ENCODE measurements at regions not wholly inside any gene's neighbourhood (a gene's known extent, or its start where the extent isn't known, plus 50 kb on each side); places are given as distances from the start of the nearest gene placed in this dataset.

GRCh38 chr6:71621918-71622519, 264.3 kb upstream of the RIMS1 start:
- no peaks in the 10 kb centered on the region for H3K36me3 ChIP-seq (ENCODE audit: insufficient read depth, low read length)
- H3K4me3 ChIP-seq (ENCODE audit: low read depth in 1 of 2, low read length in 2 of 2), result no peak overlapping the region
- no peaks in the 10 kb centered on the region for H3K9me3 ChIP-seq (ENCODE audit: low read length)
- no peak overlapping the region for H3K9ac ChIP-seq (ENCODE audit: low read length)
- H3K27ac ChIP-seq (ENCODE audit: low read depth, low read length), result no peak overlapping the region
- no peaks in the 10 kb centered on the region for H3K4me1 ChIP-seq (ENCODE audit: insufficient read depth, low read length)
- H3K27me3 ChIP-seq (ENCODE audit: control insufficient read depth in 1 of 2, insufficient read depth in 2 of 2, low read length in 2 of 2), result no peaks in the 10 kb centered on the region

GRCh38 chr6:71642120-71642519, 244.2 kb upstream of the RIMS1 start:
- Histone ChIP-seq H3K4me1 (ENCODE audit: insufficient read depth, low read length) (no peaks in the 10 kb centered on the region), H3K36me3 (ENCODE audit: insufficient read depth, low read length) (no peaks in the 10 kb centered on the region), H3K27ac (ENCODE audit: low read depth, low read length) (no peak overlapping the region), H3K4me3 (ENCODE audit: low read depth in 1 of 2, low read length in 2 of 2) (no peak overlapping the region), H3K9me3 (ENCODE audit: low read length) (no peaks in the 10 kb centered on the region), H3K27me3 (ENCODE audit: control insufficient read depth in 1 of 2, insufficient read depth in 2 of 2, low read length in 2 of 2) (no peaks in the 10 kb centered on the region), H3K9ac (ENCODE audit: low read length) (no peak overlapping the region)

GRCh38 chr6:71642793-71643192, 243.6 kb upstream of the RIMS1 start:
- Histone ChIP-seq H3K27me3 (ENCODE audit: control insufficient read depth in 1 of 2, insufficient read depth in 2 of 2, low read length in 2 of 2) (no peaks in the 10 kb centered on the region), H3K4me1 (ENCODE audit: insufficient read depth, low read length) (no peaks in the 10 kb centered on the region), H3K9me3 (ENCODE audit: low read length) (no peaks in the 10 kb centered on the region), H3K27ac (ENCODE audit: low read depth, low read length) (no peak overlapping the region), H3K4me3 (ENCODE audit: low read depth in 1 of 2, low read length in 2 of 2) (no peak overlapping the region), H3K9ac (ENCODE audit: low read length) (no peak overlapping the region), H3K36me3 (ENCODE audit: insufficient read depth, low read length) (no peaks in the 10 kb centered on the region)

- no peaks in the 10 kb centered on the region for H3K27me3 ChIP-seq (ENCODE audit: control insufficient read depth in 1 of 2, insufficient read depth in 2 of 2, low read length in 2 of 2)
- no peaks in the 10 kb centered on the region for H3K36me3 ChIP-seq (ENCODE audit: insufficient read depth, low read length)
- no peaks in the 10 kb centered on the region for H3K4me1 ChIP-seq (ENCODE audit: insufficient read depth, low read length)
- H3K27ac ChIP-seq (ENCODE audit: low read depth, low read length), result no peak overlapping the region
- H3K9ac ChIP-seq (ENCODE audit: low read length), result no peak overlapping the region
- no peaks in the 10 kb centered on the region for H3K9me3 ChIP-seq (ENCODE audit: low read length)
- no peak overlapping the region for H3K4me3 ChIP-seq (ENCODE audit: low read depth in 1 of 2, low read length in 2 of 2)
These were observed 241.1 kb upstream of the RIMS1 start for GRCh38 chr6:71645299-71645698.

- H3K9ac ChIP-seq (ENCODE audit: low read length), result no peak overlapping the region
- no peaks in the 10 kb centered on the region for H3K27me3 ChIP-seq (ENCODE audit: control insufficient read depth in 1 of 2, insufficient read depth in 2 of 2, low read length in 2 of 2)
- no peak overlapping the region for H3K27ac ChIP-seq (ENCODE audit: low read depth, low read length)
- H3K4me1 ChIP-seq (ENCODE audit: insufficient read depth, low read length), result no peaks in the 10 kb centered on the region
- no peaks in the 10 kb centered on the region for H3K9me3 ChIP-seq (ENCODE audit: low read length)
- no peaks in the 10 kb centered on the region for H3K36me3 ChIP-seq (ENCODE audit: insufficient read depth, low read length)
- no peak overlapping the region for H3K4me3 ChIP-seq (ENCODE audit: low read depth in 1 of 2, low read length in 2 of 2)
These were observed 236.4 kb upstream of the RIMS1 start for GRCh38 chr6:71649915-71650314.

- no peak overlapping the region for H3K27ac ChIP-seq (ENCODE audit: low read depth, low read length)
- no peaks in the 10 kb centered on the region for H3K4me1 ChIP-seq (ENCODE audit: insufficient read depth, low read length)
- no peak overlapping the region for H3K9ac ChIP-seq (ENCODE audit: low read length)
- H3K4me3 ChIP-seq (ENCODE audit: low read depth in 1 of 2, low read length in 2 of 2), result no peak overlapping the region
- no peaks in the 10 kb centered on the region for H3K36me3 ChIP-seq (ENCODE audit: insufficient read depth, low read length)
- H3K9me3 ChIP-seq (ENCODE audit: low read length), result no peaks in the 10 kb centered on the region
- no peaks in the 10 kb centered on the region for H3K27me3 ChIP-seq (ENCODE audit: control insufficient read depth in 1 of 2, insufficient read depth in 2 of 2, low read length in 2 of 2)
These were observed 234.7 kb upstream of the RIMS1 start for GRCh38 chr6:71651636-71652035.

- Histone ChIP-seq H3K9ac (ENCODE audit: low read length) (no peak overlapping the region), H3K4me3 (ENCODE audit: low read depth in 1 of 2, low read length in 2 of 2) (no peak overlapping the region), H3K4me1 (ENCODE audit: insufficient read depth, low read length) (no peaks in the 10 kb centered on the region), H3K36me3 (ENCODE audit: insufficient read depth, low read length) (no peaks in the 10 kb centered on the region), H3K27ac (ENCODE audit: low read depth, low read length) (no peak overlapping the region), H3K27me3 (ENCODE audit: control insufficient read depth in 1 of 2, insufficient read depth in 2 of 2, low read length in 2 of 2) (no peaks in the 10 kb centered on the region), H3K9me3 (ENCODE audit: low read length) (no peaks in the 10 kb centered on the region)
These were observed 230.2 kb upstream of the RIMS1 start for GRCh38 chr6:71656121-71656520.

GRCh38 chr6:71665931-71666330, 220.4 kb upstream of the RIMS1 start:
- no peaks in the 10 kb centered on the region for H3K36me3 ChIP-seq (ENCODE audit: insufficient read depth, low read length)
- no peaks in the 10 kb centered on the region for H3K4me1 ChIP-seq (ENCODE audit: insufficient read depth, low read length)
- no peak overlapping the region for H3K4me3 ChIP-seq (ENCODE audit: low read depth in 1 of 2, low read length in 2 of 2)
- H3K27me3 ChIP-seq (ENCODE audit: control insufficient read depth in 1 of 2, insufficient read depth in 2 of 2, low read length in 2 of 2), result no peaks in the 10 kb centered on the region
- H3K27ac ChIP-seq (ENCODE audit: low read depth, low read length), result no peak overlapping the region
- H3K9me3 ChIP-seq (ENCODE audit: low read length), result no peaks in the 10 kb centered on the region
- H3K9ac ChIP-seq (ENCODE audit: low read length), result no peak overlapping the region

GRCh38 chr6:71672876-71673275, 213.5 kb upstream of the RIMS1 start:
- Histone ChIP-seq H3K9me3 (ENCODE audit: low read length) (no peaks in the 10 kb centered on the region), H3K36me3 (ENCODE audit: insufficient read depth, low read length) (no peaks in the 10 kb centered on the region), H3K27ac (ENCODE audit: low read depth, low read length) (no peak overlapping the region), H3K27me3 (ENCODE audit: control insufficient read depth in 1 of 2, insufficient read depth in 2 of 2, low read length in 2 of 2) (no peaks in the 10 kb centered on the region), H3K4me3 (ENCODE audit: low read depth in 1 of 2, low read length in 2 of 2) (no peak overlapping the region), H3K4me1 (ENCODE audit: insufficient read depth, low read length) (no peaks in the 10 kb centered on the region), H3K9ac (ENCODE audit: low read length) (no peak overlapping the region)

- H3K9ac ChIP-seq (ENCODE audit: low read length), result no peak overlapping the region
- no peak overlapping the region for H3K27ac ChIP-seq (ENCODE audit: low read depth, low read length)
- no peaks in the 10 kb centered on the region for H3K9me3 ChIP-seq (ENCODE audit: low read length)
- H3K4me1 ChIP-seq (ENCODE audit: insufficient read depth, low read length), result no peaks in the 10 kb centered on the region
- no peaks in the 10 kb centered on the region for H3K27me3 ChIP-seq (ENCODE audit: control insufficient read depth in 1 of 2, insufficient read depth in 2 of 2, low read length in 2 of 2)
- H3K4me3 ChIP-seq (ENCODE audit: low read depth in 1 of 2, low read length in 2 of 2), result no peak overlapping the region
- no peaks in the 10 kb centered on the region for H3K36me3 ChIP-seq (ENCODE audit: insufficient read depth, low read length)
These were observed 211.0 kb upstream of the RIMS1 start for GRCh38 chr6:71675386-71675785.

- no peak overlapping the region for H3K9ac ChIP-seq (ENCODE audit: low read length)
These were observed 210.1 kb upstream of the RIMS1 start for GRCh38 chr6:71676298-71676697.

GRCh38 chr6:71678091-71678490, 208.3 kb upstream of the RIMS1 start:
- no peaks in the 10 kb centered on the region for H3K36me3 ChIP-seq (ENCODE audit: insufficient read depth, low read length)
- H3K27ac ChIP-seq (ENCODE audit: low read depth, low read length), result no peak overlapping the region
- H3K9me3 ChIP-seq (ENCODE audit: low read length), result no peaks in the 10 kb centered on the region
- no peak overlapping the region for H3K9ac ChIP-seq (ENCODE audit: low read length)
- no peaks in the 10 kb centered on the region for H3K27me3 ChIP-seq (ENCODE audit: control insufficient read depth in 1 of 2, insufficient read depth in 2 of 2, low read length in 2 of 2)
- no peaks in the 10 kb centered on the region for H3K4me1 ChIP-seq (ENCODE audit: insufficient read depth, low read length)
- H3K4me3 ChIP-seq (ENCODE audit: low read depth in 1 of 2, low read length in 2 of 2), result no peak overlapping the region

More at GRCh38 chr6:71676298-71676697, 210.1 kb upstream of the RIMS1 start:
- H3K27me3 ChIP-seq (ENCODE audit: control insufficient read depth in 1 of 2, insufficient read depth in 2 of 2, low read length in 2 of 2), result no peaks in the 10 kb centered on the region
- H3K4me1 ChIP-seq (ENCODE audit: insufficient read depth, low read length), result no peaks in the 10 kb centered on the region
- no peaks in the 10 kb centered on the region for H3K36me3 ChIP-seq (ENCODE audit: insufficient read depth, low read length)
- H3K27ac ChIP-seq (ENCODE audit: low read depth, low read length), result no peak overlapping the region
- H3K4me3 ChIP-seq (ENCODE audit: low read depth in 1 of 2, low read length in 2 of 2), result no peak overlapping the region
- no peaks in the 10 kb centered on the region for H3K9me3 ChIP-seq (ENCODE audit: low read length)

All from muscle layer of colon (tissue), 2 donors.